ENCODE measurements at regions not wholly inside any gene's neighbourhood (a gene's known extent, or its start where the extent isn't known, plus 50 kb on each side); places are given as distances from the start of the nearest gene placed in this dataset.
A peak's percentile ranks its signal among the peaks of the same experiment; 100 is the strongest.
"Not testable (repeated sequence)": the region's sequence is repeated elsewhere in the genome, so short reads cannot be mapped to it uniquely, and the experiment has no call there.

DNA sequence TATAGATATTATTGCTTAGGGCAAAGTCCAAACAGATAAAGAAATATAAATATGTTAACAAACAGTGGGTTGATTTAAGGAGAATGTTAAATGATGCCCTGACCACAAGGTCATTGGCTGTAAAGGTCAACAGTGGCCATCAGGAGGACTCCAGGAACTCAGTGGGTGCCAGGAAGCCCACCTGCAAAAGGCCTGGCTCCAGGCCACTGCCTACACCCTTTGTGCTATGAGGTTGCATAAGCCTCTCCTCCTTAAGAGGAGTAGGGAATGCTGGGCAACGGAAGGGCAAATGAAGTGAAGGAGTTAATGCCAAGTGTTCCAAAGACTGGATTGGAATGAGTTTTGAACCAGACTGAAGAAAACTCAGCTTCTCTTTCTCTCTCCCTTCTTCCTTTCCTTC lies 73.3 kb upstream of the ALX4 start:
- H3K27me3 ChIP-seq, result no peaks in the 10 kb centered on the region
- intact Hi-C loops (cut with DNase I), result no loop called here
- H3K9me3 ChIP-seq, result no peaks in the 10 kb centered on the region
- H3K27ac ChIP-seq, result peak overlapping the region in 1 of 3 donors; percentile 17
- no peaks in the 10 kb centered on the region for H3K36me3 ChIP-seq
- no peak for DNase-seq
- peaks cover 14 to 34% of the 10 kb centered on the region in 2 donors for H3K4me1 ChIP-seq
- H3K4me3 ChIP-seq (replicated peaks in 1 of 3), result no peak overlapping the region
- WGBS, 2 donors, result 22 to 51% methylated on average over 1 of the region's 1 CpG
- TF ChIP-seq, protein P1, sequence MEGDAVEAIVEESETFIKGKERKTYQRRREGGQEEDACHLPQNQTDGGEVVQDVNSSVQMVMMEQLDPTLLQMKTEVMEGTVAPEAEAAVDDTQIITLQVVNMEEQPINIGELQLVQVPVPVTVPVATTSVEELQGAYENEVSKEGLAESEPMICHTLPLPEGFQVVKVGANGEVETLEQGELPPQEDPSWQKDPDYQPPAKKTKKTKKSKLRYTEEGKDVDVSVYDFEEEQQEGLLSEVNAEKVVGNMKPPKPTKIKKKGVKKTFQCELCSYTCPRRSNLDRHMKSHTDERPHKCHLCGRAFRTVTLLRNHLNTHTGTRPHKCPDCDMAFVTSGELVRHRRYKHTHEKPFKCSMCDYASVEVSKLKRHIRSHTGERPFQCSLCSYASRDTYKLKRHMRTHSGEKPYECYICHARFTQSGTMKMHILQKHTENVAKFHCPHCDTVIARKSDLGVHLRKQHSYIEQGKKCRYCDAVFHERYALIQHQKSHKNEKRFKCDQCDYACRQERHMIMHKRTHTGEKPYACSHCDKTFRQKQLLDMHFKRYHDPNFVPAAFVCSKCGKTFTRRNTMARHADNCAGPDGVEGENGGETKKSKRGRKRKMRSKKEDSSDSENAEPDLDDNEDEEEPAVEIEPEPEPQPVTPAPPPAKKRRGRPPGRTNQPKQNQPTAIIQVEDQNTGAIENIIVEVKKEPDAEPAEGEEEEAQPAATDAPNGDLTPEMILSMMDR (IDR thresholded peaks at IDR 0.05), result no peak
- TF ChIP-seq POLR2A (IDR thresholded peaks at IDR 0.05), result no peak

DNA sequence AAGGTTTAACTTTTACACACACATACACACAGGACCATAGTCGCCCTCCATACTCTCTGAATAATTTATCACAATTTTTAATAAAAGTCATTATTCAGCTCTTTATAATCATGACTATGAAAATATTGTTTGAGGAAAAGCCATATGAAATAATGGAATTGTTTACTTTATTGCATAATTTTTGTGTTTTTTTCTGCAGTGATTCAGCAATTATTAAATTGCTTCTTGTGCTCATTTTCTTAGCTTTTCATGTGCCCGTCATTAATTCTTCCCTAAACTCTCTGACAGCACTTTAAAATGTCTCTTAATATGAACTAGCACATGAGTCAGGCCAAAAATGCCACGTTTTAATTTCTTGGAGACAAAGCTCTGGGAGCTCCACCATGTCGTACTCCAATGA lies 77.5 kb upstream of the ALX4 start:
- intact Hi-C loops (cut with DNase I), result no loop called here
- no peak overlapping the region for H3K4me3 ChIP-seq (replicated peaks in 1 of 3)
- no peaks in the 10 kb centered on the region for H3K27me3 ChIP-seq
- TF ChIP-seq, protein P1 (IDR thresholded peaks at IDR 0.05), result no peak
- no peak for TF ChIP-seq POLR2A (IDR thresholded peaks at IDR 0.05)
- no peaks in the 10 kb centered on the region for H3K9me3 ChIP-seq
- no peaks in the 10 kb centered on the region for H3K36me3 ChIP-seq
- H3K27ac ChIP-seq, result no peak overlapping the region
- H3K4me1 ChIP-seq, result peaks cover 3 to 11% of the 10 kb centered on the region in 2 donors
- no peak for DNase-seq
- 83% methylated on average over 4 of the region's 4 CpGs for WGBS, 2 donors

DNA sequence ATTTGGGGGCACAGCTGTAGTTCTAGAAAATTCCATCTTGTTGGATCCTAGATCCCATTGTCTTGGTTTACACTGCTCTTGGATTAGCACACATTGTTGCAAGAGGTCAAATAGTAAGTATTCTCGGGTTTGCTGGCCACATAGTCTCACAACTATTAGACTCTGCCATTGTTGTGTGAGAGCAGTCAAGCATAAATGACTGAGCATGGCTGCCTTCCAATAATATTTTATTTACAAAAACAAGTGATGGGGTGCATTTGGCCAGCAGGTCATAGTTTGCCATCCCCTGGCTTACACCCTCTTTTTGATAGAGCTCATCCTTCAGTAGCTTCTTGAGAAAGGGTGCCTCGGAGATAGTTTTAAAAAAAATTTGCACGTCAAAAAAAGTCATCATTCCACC lies 77.9 kb upstream of the ALX4 start:
- DNase-seq, result no peak
- intact Hi-C loops (cut with DNase I), result no loop called here
- Histone ChIP-seq H3K9me3 (no peaks in the 10 kb centered on the region), H3K4me3 (replicated peaks in 1 of 3) (no peak overlapping the region), H3K36me3 (no peaks in the 10 kb centered on the region), H3K4me1 (peaks cover 3 to 8% of the 10 kb centered on the region in 2 donors), H3K27ac (no peak overlapping the region), H3K27me3 (no peaks in the 10 kb centered on the region)
- 68 to 80% methylated on average over 3 of the region's 3 CpGs for WGBS, 2 donors
- TF ChIP-seq, protein P1 (IDR thresholded peaks at IDR 0.05), result no peak
- no peak for TF ChIP-seq POLR2A (IDR thresholded peaks at IDR 0.05)

DNA sequence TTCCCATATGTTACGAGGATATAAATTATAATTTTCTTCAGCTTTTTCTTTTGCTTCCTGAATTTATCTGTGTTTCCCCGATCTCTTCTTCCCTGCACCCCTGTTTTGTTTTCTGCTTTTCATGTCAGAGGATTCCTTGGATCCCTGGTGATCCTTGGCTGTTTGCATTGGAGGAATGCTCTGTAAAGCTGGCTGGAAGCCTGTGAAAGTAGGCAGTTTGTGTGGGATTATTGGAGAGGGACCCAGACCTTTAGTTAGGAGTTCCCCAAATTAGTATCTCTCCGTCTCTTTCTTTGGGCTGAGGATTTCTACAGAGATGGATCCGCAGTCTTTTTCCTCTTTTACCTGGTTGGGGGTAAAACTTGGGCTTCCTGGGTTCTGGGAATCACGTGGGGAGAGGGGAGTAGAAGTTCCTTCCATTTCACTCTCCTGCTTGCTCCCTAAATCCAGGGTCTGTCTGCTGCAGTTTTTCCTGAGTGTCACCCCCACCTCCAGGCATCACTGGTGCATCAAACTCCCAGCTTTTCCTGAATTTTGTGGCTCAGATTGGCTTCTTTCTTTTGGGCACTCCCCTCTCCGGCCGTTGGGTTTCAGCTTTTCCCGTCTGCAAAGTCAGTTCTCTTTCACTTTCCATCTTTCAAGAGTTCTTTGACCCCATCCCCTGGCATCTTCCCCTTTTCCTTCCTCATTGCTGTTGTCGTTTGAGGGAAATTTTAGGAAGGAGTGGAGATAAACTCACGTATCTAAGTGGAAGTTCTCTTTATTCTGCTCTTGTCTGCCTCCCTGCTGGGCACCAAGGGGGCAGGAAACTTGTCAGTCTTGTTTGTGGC lies 79.1 kb upstream of the ALX4 start:
- DNase-seq, result no peak
- no peak overlapping the region for H3K4me3 ChIP-seq (replicated peaks in 1 of 3)
- H3K27me3 ChIP-seq, result no peaks in the 10 kb centered on the region
- TF ChIP-seq, protein P1 (IDR thresholded peaks at IDR 0.05), result no peak
- TF ChIP-seq POLR2A (IDR thresholded peaks at IDR 0.05), result no peak
- WGBS, 2 donors, result 44 to 56% methylated on average over 10 of the region's 10 CpGs
- H3K9me3 ChIP-seq, result no peaks in the 10 kb centered on the region
- H3K36me3 ChIP-seq, result no peaks in the 10 kb centered on the region
- intact Hi-C loops (cut with DNase I), result no loop called here
- no peaks in the 10 kb centered on the region for H3K4me1 ChIP-seq
- H3K27ac ChIP-seq, result no peak overlapping the region

DNA sequence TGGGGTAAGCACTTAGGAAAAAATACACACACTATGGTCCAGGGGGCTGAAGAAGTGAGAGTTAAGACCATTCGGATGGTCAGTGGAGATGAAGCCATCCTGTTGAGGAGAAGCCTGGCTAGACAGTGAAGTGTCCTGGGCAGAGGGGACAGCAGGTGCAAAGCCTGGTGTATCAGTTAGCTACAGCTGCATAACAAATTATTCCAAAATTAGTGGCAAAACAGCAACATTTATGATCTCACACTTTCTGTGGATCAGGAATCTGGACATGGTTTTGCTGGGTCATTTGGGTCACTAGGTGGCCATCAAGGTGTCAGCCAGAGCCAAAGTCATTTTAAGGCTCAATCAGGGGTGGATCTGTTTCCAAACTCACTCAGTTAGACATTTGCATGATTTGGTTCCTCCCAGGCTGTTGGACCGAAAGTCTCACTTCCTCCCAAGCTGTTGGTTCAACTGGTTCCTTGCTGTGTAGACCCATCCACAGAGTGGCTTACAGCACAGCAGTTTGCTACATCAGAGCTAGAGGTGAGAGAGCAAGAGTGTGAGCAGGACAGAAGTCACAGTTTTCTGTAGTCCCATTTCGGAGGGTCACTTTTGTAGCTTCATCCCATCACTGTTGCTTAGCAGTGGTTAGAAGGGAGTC lies 80.1 kb upstream of the ALX4 start:
- WGBS, 2 donors, result 94 to 97% methylated on average over 3 of the region's 3 CpGs
- no peak overlapping the region for H3K4me3 ChIP-seq (replicated peaks in 1 of 3)
- TF ChIP-seq, protein P1 (IDR thresholded peaks at IDR 0.05), result no peak

DNA sequence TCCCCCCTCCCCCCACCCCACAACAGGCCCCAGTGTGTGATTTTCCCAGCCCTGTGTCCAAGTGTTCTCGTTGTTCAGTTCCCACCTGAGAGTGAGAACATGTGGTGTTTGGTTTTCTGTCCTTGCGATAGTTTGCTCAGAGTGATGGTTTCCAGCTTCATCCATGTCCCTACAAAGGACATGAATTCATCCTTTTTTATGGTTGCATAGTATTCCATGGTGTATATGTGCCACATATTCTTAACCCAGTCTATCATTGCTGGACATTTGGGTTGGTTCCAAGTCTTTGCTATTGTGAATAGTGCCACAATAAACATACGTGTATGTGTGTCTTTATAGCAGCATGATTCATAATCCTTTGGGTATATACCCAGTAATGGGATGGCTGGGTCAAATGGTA lies 81.1 kb upstream of the ALX4 start:
- WGBS, 2 donors, result 91 to 95% methylated on average over 3 of the region's 3 CpGs
- not testable (repeated sequence) for H3K9me3 ChIP-seq

More for the DNA sequence above, 80.1 kb upstream of the ALX4 start:
- Histone ChIP-seq H3K4me1 (no peaks in the 10 kb centered on the region), H3K27me3 (no peaks in the 10 kb centered on the region), H3K9me3 (no peaks in the 10 kb centered on the region), H3K27ac (no peak overlapping the region), H3K36me3 (no peaks in the 10 kb centered on the region)
- no peak for DNase-seq
- intact Hi-C loops (cut with DNase I), result no loop called here

DNA sequence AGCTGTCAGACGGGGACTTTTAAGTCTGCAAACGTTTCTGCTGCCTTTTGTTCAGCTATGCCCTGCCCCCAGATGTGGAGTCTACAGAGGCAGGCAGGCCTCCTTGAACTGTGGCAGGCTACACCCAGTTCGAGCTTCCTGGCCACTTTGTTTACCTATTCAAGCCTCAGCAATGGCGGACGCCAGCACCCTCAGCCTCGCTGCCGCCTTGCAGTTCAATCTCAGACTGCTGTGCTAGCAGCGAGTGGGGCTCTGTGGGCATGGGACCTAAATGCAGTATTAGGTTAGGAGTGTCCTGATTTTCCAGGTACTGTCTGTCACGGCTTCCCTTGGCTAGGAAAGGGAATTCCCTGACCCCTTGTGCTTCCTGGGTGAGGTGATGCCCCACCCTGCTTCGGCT lies 86.8 kb upstream of the ALX4 start:
- 74 to 80% methylated on average over 10 of the region's 10 CpGs for WGBS, 2 donors
- H3K27ac ChIP-seq; H3K36me3 ChIP-seq; H3K9me3 ChIP-seq; intact Hi-C loops (cut with DNase I); H3K27me3 ChIP-seq; H3K4me3 ChIP-seq (replicated peaks in 1 of 3); DNase-seq: not testable (repeated sequence)
- peaks cover 16 to 19% of the 10 kb centered on the region in 2 donors for H3K4me1 ChIP-seq

More for the DNA sequence above, 81.1 kb upstream of the ALX4 start:
- DNase-seq; intact Hi-C loops (cut with DNase I); H3K4me3 ChIP-seq (replicated peaks in 1 of 3); H3K36me3 ChIP-seq; H3K27me3 ChIP-seq; H3K27ac ChIP-seq; H3K4me1 ChIP-seq: not testable (repeated sequence)

All from thyroid gland (tissue), 4 donors.